NOMO-1 (cell line): ENCODE measurements at regions not wholly inside any gene's neighbourhood (a gene's known extent, or its start where the extent isn't known, plus 50 kb on each side); places are given as distances from the start of the nearest gene placed in this dataset.
"Not testable (repeated sequence)": the region's sequence is repeated elsewhere in the genome, so short reads cannot be mapped to it uniquely, and the experiment has no call there.

Experiments
- DNase-seq, 2 experiments: peaks; one replicate each; lab custom pipeline; 2025; ENCODE audit not compliant: unreplicated experiment in 2 of 2; lab: John Stamatoyannopoulos, UW

DNA sequence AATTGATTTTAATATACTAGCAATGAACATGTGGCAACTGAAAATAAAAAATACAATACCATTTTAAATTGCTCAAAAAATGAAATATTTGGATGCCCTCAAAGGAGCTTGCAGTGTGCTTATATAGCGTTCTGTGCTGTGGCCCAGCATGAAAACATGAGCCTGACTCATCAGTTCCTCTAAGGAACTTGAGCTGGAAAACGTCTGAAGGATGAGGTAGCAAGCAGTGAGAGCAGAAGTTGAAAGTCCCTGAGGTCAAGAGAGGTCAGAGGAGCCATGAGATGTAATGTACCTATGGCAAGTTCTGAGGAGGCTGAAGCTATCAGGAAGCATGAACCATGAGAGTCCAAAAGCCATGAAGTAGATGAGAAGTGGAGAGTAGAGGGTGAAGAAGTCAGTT is 59.7 kb downstream of the HMGB3 start:
- DNase-seq = no peak

- not testable (repeated sequence) for DNase-seq
Measured at GRCh38 chrX:151066373-151066772, 83.2 kb downstream of the HMGB3 start.

- DNase-seq = no peak
Measured at GRCh38 chrX:151073767-151074166, 90.6 kb downstream of the HMGB3 start.

GRCh38 chrX:151081016-151081415 is 95.4 kb upstream of the GPR50 start:
- DNase-seq = no peak

- DNase-seq = peak; percentile 5 to 37
Measured at GRCh38 chrX:151082077-151082948, 94.1 kb upstream of the GPR50 start.

- no peak for DNase-seq
Measured at GRCh38 chrX:151084454-151084853, 91.9 kb upstream of the GPR50 start.

- DNase-seq = no peak
Measured at GRCh38 chrX:151085207-151085606, 91.2 kb upstream of the GPR50 start.

- DNase-seq = no peak
Measured at GRCh38 chrX:151088221-151088620, 88.2 kb upstream of the GPR50 start.

DNA sequence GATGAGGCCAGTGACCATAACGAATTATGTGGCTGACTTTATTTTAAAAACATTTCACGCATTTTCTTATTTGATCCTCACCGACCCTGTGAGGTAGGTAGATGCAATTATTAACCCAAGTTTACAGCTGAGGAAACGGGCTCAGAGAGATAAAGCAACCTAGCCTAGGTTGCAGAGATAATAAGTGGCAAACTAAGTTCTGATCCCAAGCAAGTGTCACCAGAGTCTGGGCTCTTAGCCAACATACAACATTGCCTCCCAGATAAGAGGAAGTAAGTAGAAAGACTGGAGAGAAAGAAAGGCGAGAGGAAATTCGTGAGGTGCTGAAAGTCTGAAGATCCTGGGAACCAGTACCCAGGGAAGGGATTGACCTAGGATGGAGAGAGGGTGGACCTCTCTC is 77.4 kb upstream of the GPR50 start:
- peak in 1 of 2 experiments; percentile 4 for DNase-seq

GRCh38 chrX:151100799-151101198 is 75.6 kb upstream of the GPR50 start:
- no peak for DNase-seq

- DNase-seq = not testable (repeated sequence)
Measured at GRCh38 chrX:151113200-151113599, 63.2 kb upstream of the GPR50 start.
